KMS-11 (cell line): ENCODE measurements at regions not wholly inside any gene's neighbourhood (a gene's known extent, or its start where the extent isn't known, plus 50 kb on each side); places are given as distances from the start of the nearest gene placed in this dataset.

Experiments used
- H2AFZ ChIP-seq: fragments of 200-600 bp; sonication (generic); 2 replicates; pipeline ENCODE4 v1.6.1; 2016; ENCODE audit warnings: antibody characterized with exemption, mixed run types, low read depth
- H3K27ac ChIP-seq: fragments of 200-600 bp; sonication (generic); 2 replicates; pipeline ENCODE4 v1.6.1; 2016; ENCODE audit warnings: mild to moderate bottlenecking, mixed run types
- H3K27me3 ChIP-seq: fragments of 200-600 bp; sonication (generic); 2 replicates; pipeline ENCODE4 v1.6.1; 2017; ENCODE audit warnings: mild to moderate bottlenecking, low read depth, mixed run types, moderate library complexity; ENCODE audit not compliant: insufficient read depth
- H3K36me3 ChIP-seq: fragments of 200-600 bp; sonication (generic); 2 replicates; pipeline ENCODE4 v1.6.1; 2017; ENCODE audit warnings: mild to moderate bottlenecking, mixed run types; ENCODE audit not compliant: insufficient read depth
- H3K4me1 ChIP-seq: fragments of 200-600 bp; sonication (generic); 2 replicates; pipeline ENCODE4 v1.6.1; 2016; ENCODE audit warnings: mild to moderate bottlenecking, low read depth, mixed run types; ENCODE audit not compliant: poor library complexity, severe bottlenecking
- H3K4me2 ChIP-seq: fragments of 200-600 bp; sonication (generic); 2 replicates; pipeline ENCODE4 v1.7.0; 2016; ENCODE audit warnings: mild to moderate bottlenecking, mixed run types
- H3K4me3 ChIP-seq: fragments of 200-600 bp; sonication (generic); IDR thresholded peaks from 2 replicates; pipeline ENCODE4 v1.6.1; 2017; ENCODE audit warnings: low read depth, low read length, mixed read lengths; ENCODE audit not compliant: insufficient read depth
- H3K79me2 ChIP-seq: fragments of 200-600 bp; sonication (generic); 2 replicates; pipeline ENCODE4 v1.6.1; 2016; ENCODE audit warnings: low read depth, mixed run types; ENCODE audit not compliant: insufficient read depth
- H3K9ac ChIP-seq: fragments of 200-600 bp; sonication (generic); 2 replicates; pipeline ENCODE4 v1.6.1; 2016; ENCODE audit warnings: mild to moderate bottlenecking, mixed run types
- H4K20me1 ChIP-seq: fragments of 200-600 bp; sonication (generic); 2 replicates; pipeline ENCODE4 v1.6.1; 2016; ENCODE audit warnings: mild to moderate bottlenecking, mixed run types; ENCODE audit not compliant: insufficient read depth
- CTCF ChIP-seq: fragments of 200-600 bp; sonication (generic); conservative IDR thresholded peaks from 2 replicates; pipeline ENCODE4 v1.6.1; 2017; ENCODE audit warnings: low read depth, mild to moderate bottlenecking, antibody characterized with exemption, low read length, moderate library complexity, mixed read lengths

GRCh38 chr2:240329778-240330177, 105.7 kb upstream of the GPC1 start:
- Histone ChIP-seq H3K4me2 (no peak overlapping the region), H3K27ac (no peak overlapping the region), H4K20me1 (no peaks in the 10 kb centered on the region), H2AFZ (no peak overlapping the region), H3K36me3 (no peaks in the 10 kb centered on the region), H3K9ac (no peak overlapping the region), H3K79me2 (no peaks in the 10 kb centered on the region), H3K4me3 (no peak overlapping the region), H3K27me3 (peaks cover 24% of the 10 kb centered on the region; the same call in 1 of the 2 replicates), H3K4me1 (no peaks in the 10 kb centered on the region)
- TF ChIP-seq CTCF, result no peak

- no peak overlapping the region for H3K27ac ChIP-seq
- H3K27me3 ChIP-seq, result peaks cover 15% of the 10 kb centered on the region; the same call in 1 of the 2 replicates
- no peak overlapping the region for H3K9ac ChIP-seq
- H4K20me1 ChIP-seq, result no peaks in the 10 kb centered on the region
- no peaks in the 10 kb centered on the region for H3K36me3 ChIP-seq
- no peak for TF ChIP-seq CTCF
- no peak overlapping the region for H2AFZ ChIP-seq
- H3K4me1 ChIP-seq, result no peaks in the 10 kb centered on the region
- no peak overlapping the region for H3K4me3 ChIP-seq
- H3K79me2 ChIP-seq, result no peaks in the 10 kb centered on the region
- H3K4me2 ChIP-seq, result no peak overlapping the region
Observed at GRCh38 chr2:240333985-240334384, 101.5 kb upstream of the GPC1 start.

GRCh38 chr2:240335061-240335460, 100.4 kb upstream of the GPC1 start:
- H4K20me1 ChIP-seq, result no peaks in the 10 kb centered on the region
- no peak for TF ChIP-seq CTCF
- no peaks in the 10 kb centered on the region for H3K4me1 ChIP-seq
- no peak overlapping the region for H3K4me3 ChIP-seq
- no peaks in the 10 kb centered on the region for H3K36me3 ChIP-seq
- H3K9ac ChIP-seq, result no peak overlapping the region
- H3K4me2 ChIP-seq, result no peak overlapping the region
- no peak overlapping the region for H3K27ac ChIP-seq
- peaks cover 15% of the 10 kb centered on the region; the same call in 1 of the 2 replicates for H3K27me3 ChIP-seq
- no peak overlapping the region for H2AFZ ChIP-seq
- H3K79me2 ChIP-seq, result no peaks in the 10 kb centered on the region

DNA sequence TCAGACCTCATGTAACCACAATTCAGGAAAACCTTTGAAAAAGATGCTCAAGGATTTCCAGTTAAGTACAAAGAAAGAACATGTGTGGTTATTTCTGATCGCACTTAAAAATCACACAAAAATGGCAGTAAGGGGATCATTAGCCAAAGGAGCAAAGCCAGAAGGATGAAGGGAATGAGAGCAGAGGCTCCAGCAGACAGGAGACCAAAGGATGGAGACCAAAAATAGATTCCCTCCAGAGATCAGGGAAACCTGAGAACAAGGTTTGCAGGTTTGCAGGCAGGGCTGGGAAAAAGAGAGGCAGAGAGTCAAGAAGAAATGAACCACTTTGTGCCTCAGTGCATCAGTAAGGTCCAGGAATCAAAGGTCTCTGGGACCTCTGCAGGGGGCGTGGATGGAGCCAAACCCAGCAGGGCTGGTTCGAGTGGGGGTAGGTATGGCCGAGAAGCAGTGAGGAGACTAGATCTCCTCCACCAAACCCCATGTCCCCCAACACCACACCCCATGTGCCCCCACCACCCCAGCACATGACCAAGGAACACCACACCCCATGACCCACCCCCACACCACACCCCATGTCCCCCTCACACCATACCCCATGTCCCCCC, 98.5 kb upstream of the GPC1 start:
- Histone ChIP-seq H3K27ac (no peak overlapping the region), H4K20me1 (no peaks in the 10 kb centered on the region), H3K36me3 (no peaks in the 10 kb centered on the region), H3K9ac (no peak overlapping the region), H3K79me2 (no peaks in the 10 kb centered on the region), H2AFZ (no peak overlapping the region), H3K4me1 (no peaks in the 10 kb centered on the region), H3K27me3 (peaks cover 15% of the 10 kb centered on the region; the same call in 1 of the 2 replicates), H3K4me2 (no peak overlapping the region), H3K4me3 (no peak overlapping the region)
- TF ChIP-seq CTCF, result no peak
